Muscle layer of colon (tissue), 2 donors: ENCODE measurements at regions not wholly inside any gene's neighbourhood (a gene's known extent, or its start where the extent isn't known, plus 50 kb on each side); places are given as distances from the start of the nearest gene placed in this dataset.
A peak's percentile ranks its signal among the peaks of the same experiment; 100 is the strongest.
"Not testable (repeated sequence)": the region's sequence is repeated elsewhere in the genome, so short reads cannot be mapped to it uniquely, and the experiment has no call there.

Experiments used
- H3K27ac ChIP-seq: one replicate; pipeline ENCODE4 v1.7.0; 2013; ENCODE audit warnings: low read depth, mild to moderate bottlenecking, low read length, moderate library complexity
- H3K27me3 ChIP-seq, 2 donors: one replicate each; pipeline ENCODE4 v1.7.0; 2013; ENCODE audit warnings: low read length in 2 of 2, mild to moderate bottlenecking in 2 of 2; ENCODE audit not compliant: insufficient read depth in 2 of 2, control insufficient read depth in 1 of 2
- H3K36me3 ChIP-seq: one replicate; pipeline ENCODE4 v1.7.0; 2013; ENCODE audit warnings: mild to moderate bottlenecking, low read length; ENCODE audit not compliant: insufficient read depth
- H3K4me1 ChIP-seq: one replicate; pipeline ENCODE4 v1.7.0; 2013; ENCODE audit warnings: mild to moderate bottlenecking, low read length; ENCODE audit not compliant: insufficient read depth
- H3K4me3 ChIP-seq, 2 donors: one replicate each; pipeline ENCODE4 v1.7.0; 2013; ENCODE audit warnings: low read length in 2 of 2, low read depth in 1 of 2, mild to moderate bottlenecking in 1 of 2, moderate library complexity in 1 of 2
- H3K9ac ChIP-seq: one replicate; pipeline ENCODE4 v1.7.0; 2013; ENCODE audit warnings: low read length
- H3K9me3 ChIP-seq: one replicate; pipeline ENCODE4 v1.7.0; 2013; ENCODE audit warnings: mild to moderate bottlenecking, low read length
- donor health status: abdominal sarcoma.
- donor health status: Adenocarcinoma of cecum.

GRCh38 chr7:64098-64915, 128.1 kb upstream of the FAM20C start:
- Histone ChIP-seq H3K9me3 (no peaks in the 10 kb centered on the region), H3K4me3 (no peak overlapping the region), H3K36me3 (no peaks in the 10 kb centered on the region), H3K4me1 (peaks cover 30% of the 10 kb centered on the region), H3K27ac (no peak overlapping the region), H3K27me3 (no peaks in the 10 kb centered on the region), H3K9ac (no peak overlapping the region)

DNA sequence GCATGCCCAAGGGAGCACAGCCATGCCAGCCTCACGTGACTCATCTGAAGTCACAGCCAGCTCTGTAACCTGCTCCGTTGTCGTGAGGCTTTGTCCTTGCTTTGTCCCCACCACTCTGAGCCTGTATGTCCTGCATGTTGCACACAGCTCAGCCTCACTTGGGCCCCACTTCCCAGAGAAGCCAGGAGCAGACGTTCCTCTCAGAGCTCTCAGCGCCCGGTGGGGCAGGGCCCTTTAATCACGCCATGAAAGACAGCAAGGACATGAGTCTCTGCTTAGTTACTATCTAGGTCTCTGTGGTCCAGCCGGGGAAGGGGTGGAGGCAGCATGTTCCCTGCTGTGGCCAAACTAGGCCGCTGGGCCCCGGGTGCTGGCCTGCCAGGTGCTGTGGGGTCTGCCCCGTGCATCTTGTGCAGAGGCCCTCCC, 127.4 kb upstream of the FAM20C start:
- Histone ChIP-seq H3K27me3 (no peaks in the 10 kb centered on the region), H3K4me1 (peaks cover 30% of the 10 kb centered on the region), H3K4me3 (no peak overlapping the region), H3K27ac (no peak overlapping the region), H3K9me3 (no peaks in the 10 kb centered on the region), H3K36me3 (no peaks in the 10 kb centered on the region), H3K9ac (no peak overlapping the region)

- H3K4me3 ChIP-seq, result no peak overlapping the region
- H3K9ac ChIP-seq, result no peak overlapping the region
- no peaks in the 10 kb centered on the region for H3K36me3 ChIP-seq
- H3K9me3 ChIP-seq, result no peaks in the 10 kb centered on the region
- H3K27me3 ChIP-seq, result no peaks in the 10 kb centered on the region
- no peak overlapping the region for H3K27ac ChIP-seq
- H3K4me1 ChIP-seq, result peaks cover 30% of the 10 kb centered on the region
Observed at GRCh38 chr7:65554-65953, 126.8 kb upstream of the FAM20C start.

GRCh38 chr7:66296-66695, 126.1 kb upstream of the FAM20C start:
- Histone ChIP-seq H3K9me3 (no peaks in the 10 kb centered on the region), H3K27me3 (no peaks in the 10 kb centered on the region)

GRCh38 chr7:66741-67140, 125.6 kb upstream of the FAM20C start:
- Histone ChIP-seq H3K4me3 (no peak overlapping the region), H3K27ac (no peak overlapping the region), H3K9ac (no peak overlapping the region), H3K36me3 (no peaks in the 10 kb centered on the region), H3K27me3 (no peaks in the 10 kb centered on the region), H3K9me3 (no peaks in the 10 kb centered on the region), H3K4me1 (peaks cover 30% of the 10 kb centered on the region)

More at GRCh38 chr7:66296-66695, 126.1 kb upstream of the FAM20C start:
- no peak overlapping the region for H3K9ac ChIP-seq
- H3K36me3 ChIP-seq, result no peaks in the 10 kb centered on the region
- H3K27ac ChIP-seq, result no peak overlapping the region
- H3K4me1 ChIP-seq, result peaks cover 30% of the 10 kb centered on the region
- no peak overlapping the region for H3K4me3 ChIP-seq

GRCh38 chr7:67661-68395, 124.5 kb upstream of the FAM20C start:
- Histone ChIP-seq H3K4me1 (peaks cover 30% of the 10 kb centered on the region), H3K27ac (no peak overlapping the region), H3K27me3 (no peaks in the 10 kb centered on the region)

GRCh38 chr7:68629-69028, 123.7 kb upstream of the FAM20C start:
- Histone ChIP-seq H3K27me3 (no peaks in the 10 kb centered on the region), H3K9ac (no peak overlapping the region), H3K36me3 (no peaks in the 10 kb centered on the region), H3K9me3 (no peaks in the 10 kb centered on the region), H3K4me3 (peak overlapping the region in 1 of 2 donors; percentile 20), H3K27ac (no peak overlapping the region), H3K4me1 (peaks cover 29% of the 10 kb centered on the region)

More at GRCh38 chr7:67661-68395, 124.5 kb upstream of the FAM20C start:
- H3K9ac ChIP-seq, result no peak overlapping the region
- no peaks in the 10 kb centered on the region for H3K9me3 ChIP-seq
- peak overlapping the region in 1 of 2 donors; percentile 20 for H3K4me3 ChIP-seq
- no peaks in the 10 kb centered on the region for H3K36me3 ChIP-seq

GRCh38 chr7:69052-69451, 123.3 kb upstream of the FAM20C start:
- H3K27ac ChIP-seq, H3K9me3 ChIP-seq, H3K4me3 ChIP-seq, H3K36me3 ChIP-seq, H3K27me3 ChIP-seq, H3K9ac ChIP-seq: not testable (repeated sequence)
- peaks cover 25% of the 10 kb centered on the region for H3K4me1 ChIP-seq

DNA sequence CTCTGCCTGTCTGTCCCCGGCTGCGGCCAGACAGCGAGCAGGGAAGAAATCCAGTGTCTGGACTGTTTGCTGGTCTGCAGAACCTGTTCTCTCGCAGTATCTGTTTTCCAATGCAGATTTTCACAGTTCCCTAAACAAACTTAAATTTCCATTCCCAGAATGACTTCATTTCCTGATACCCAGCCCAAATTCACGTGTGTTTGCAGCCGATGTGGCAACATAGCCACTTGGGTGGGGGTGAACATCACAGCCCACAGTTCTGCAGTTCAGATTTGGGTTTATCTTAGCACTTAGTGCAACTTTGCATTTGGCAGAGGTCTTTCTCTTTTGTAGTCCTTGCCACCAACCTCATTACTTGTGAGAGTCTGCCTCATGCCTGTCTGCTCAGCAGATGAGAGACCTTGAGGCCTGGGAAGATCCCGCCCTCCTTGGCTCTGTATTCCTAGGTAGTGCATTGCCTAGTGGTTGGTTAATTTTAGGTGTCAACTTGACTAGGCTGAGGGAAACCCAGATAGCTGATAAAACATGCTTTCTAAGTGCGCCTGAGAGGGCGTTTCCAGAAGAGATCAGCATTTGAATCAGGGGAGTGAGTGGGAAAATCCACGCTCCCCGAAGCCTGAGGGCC, 122.8 kb upstream of the FAM20C start:
- H3K36me3 ChIP-seq, H3K4me3 ChIP-seq, H3K9me3 ChIP-seq, H3K9ac ChIP-seq, H3K27me3 ChIP-seq, H3K27ac ChIP-seq: not testable (repeated sequence)
- peaks cover 19% of the 10 kb centered on the region for H3K4me1 ChIP-seq

DNA sequence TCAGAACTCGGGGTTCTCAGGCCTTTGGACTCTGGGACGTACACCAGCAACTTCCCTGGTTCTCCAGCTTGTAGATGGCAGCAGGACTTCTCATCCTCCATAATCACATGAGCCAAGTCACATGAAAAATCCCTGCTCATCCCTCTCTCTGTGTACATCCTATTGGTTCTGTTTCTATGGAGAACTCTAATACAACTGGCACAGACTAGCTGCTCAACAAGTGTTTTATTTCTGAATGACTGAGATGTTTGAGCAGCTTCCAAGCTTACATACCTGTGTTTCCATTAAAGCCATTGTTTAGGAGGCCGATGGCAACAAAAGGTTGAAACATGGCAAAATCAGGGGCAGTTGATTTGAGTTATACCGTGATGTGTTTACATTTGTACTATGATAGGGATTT, 122.2 kb upstream of the FAM20C start:
- not testable (repeated sequence) for H3K27ac ChIP-seq, H3K4me3 ChIP-seq, H3K36me3 ChIP-seq, H3K9me3 ChIP-seq, H3K9ac ChIP-seq, H3K27me3 ChIP-seq
- peaks cover 14% of the 10 kb centered on the region for H3K4me1 ChIP-seq

- H3K9me3 ChIP-seq, H3K4me3 ChIP-seq, H3K27me3 ChIP-seq, H3K36me3 ChIP-seq, H3K27ac ChIP-seq, H3K9ac ChIP-seq: not testable (repeated sequence)
- H3K4me1 ChIP-seq, result peaks cover 14% of the 10 kb centered on the region
Observed at GRCh38 chr7:70989-71388, 121.4 kb upstream of the FAM20C start.
